ENCODE measurements at regions not wholly inside any gene's neighbourhood (a gene's known extent, or its start where the extent isn't known, plus 50 kb on each side); places are given as distances from the start of the nearest gene placed in this dataset.
"Not testable (repeated sequence)": the region's sequence is repeated elsewhere in the genome, so short reads cannot be mapped to it uniquely, and the experiment has no call there.

DNA sequence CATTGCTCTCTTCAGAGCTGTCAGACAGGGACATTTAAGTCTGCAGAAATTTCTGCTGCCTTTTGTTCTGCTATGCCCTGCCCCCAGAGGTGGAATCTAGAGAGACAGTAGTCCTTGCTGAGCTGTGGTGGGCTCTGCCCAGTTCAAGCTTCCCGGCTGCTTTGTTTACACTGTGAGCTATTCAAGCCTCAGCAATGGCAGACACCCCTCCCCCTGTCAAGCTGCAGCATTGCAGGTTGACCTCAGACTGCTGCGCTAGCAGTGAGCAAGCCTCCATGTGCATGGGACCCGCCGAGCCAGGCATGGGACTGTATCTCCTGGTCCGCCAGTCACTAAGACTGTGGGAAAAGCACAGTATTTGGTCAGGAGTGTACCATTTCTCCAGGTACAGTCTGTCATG lies 53.6 kb upstream of the MAPK10 start:
- not testable (repeated sequence) for ATAC-seq, DNase-seq

DNA sequence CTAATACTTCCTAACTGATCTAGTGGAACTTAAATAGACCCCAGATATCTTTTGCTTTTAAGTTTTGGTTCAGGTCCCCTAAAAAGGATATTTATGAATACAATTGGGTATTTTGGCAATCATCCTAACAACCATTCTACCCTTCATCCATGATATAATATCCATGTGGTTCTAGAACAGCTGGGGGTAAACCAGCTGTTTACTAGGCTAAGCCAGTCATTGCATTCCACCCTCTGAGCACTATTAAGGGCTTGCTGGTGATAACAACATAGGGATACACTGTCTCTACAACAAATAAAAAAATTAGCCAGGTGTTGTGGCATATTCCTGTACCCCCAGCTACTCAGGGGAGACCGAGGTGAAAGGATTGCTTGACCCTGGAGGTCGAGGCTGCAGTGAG lies 54.8 kb upstream of the MAPK10 start:
- no peak for ATAC-seq
- no peak for DNase-seq

DNA sequence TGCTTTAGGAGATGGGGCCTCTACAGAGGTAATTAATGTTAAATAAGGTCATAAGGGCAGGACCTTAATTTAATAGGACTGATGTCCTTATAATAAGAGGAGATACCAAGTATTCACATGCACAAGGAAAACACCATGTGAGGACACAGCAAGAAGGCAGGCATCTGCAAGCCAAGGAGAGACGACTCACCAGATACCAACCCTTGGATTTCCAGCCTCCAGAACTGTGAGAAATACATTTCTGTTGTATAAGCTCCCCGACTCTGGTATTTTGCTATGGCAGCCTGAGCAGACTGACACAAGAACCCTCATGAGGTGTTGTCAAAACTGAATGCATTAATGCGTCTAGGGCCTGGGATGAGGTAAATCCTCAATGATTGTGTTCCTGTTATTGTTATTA lies 56.2 kb upstream of the MAPK10 start:
- ATAC-seq (no peak), DNase-seq (no peak)

DNA sequence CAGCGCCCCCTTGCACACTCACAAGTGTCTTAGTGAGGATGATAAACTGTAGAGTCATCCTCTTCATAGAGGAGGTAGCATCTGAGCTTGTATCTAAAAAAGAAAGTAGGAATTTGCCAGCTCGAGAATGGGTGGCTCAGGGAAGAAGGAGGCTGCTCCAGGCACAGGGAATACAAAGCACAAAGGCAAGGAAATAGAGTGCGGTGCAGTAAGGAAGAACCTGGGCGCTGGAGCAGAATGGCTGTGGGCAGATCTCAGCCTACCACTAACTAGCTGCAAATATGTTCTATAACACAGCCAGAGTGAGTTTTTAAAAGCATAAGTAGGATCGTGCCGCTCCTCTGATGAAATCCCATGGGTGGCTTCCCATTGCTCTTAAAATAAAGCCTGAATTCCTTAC lies 61.6 kb upstream of the MAPK10 start:
- no peak for DNase-seq
- no peak for ATAC-seq

DNA sequence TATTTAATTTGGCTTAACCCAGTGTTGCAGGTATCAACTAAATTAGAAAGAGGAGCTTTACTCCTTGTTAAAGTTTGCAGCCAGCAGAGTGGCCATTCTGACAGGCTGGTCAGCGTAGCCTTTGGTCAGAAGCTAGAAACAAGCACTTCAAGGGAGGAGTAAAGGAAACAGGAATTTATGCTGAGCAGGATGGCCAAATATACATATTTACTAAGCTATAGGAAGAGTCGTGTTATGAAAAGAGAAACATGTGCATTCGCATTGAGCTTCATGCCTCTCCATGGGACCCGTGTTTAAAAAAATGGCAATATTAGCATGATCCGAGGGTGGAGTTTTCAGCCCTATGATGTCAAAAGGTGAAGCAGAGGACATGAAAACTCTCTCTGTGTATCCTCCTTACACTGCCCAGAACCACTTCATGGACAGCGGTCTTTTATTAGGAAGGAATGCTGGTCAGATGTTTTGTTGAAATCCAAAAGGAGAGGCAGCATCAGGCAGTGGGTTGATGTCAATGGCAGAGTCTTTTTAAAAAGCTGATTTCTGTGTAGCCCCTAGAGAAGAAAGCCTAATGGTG lies 71.8 kb upstream of the MAPK10 start:
- DNase-seq (no peak), ATAC-seq (no peak)

DNA sequence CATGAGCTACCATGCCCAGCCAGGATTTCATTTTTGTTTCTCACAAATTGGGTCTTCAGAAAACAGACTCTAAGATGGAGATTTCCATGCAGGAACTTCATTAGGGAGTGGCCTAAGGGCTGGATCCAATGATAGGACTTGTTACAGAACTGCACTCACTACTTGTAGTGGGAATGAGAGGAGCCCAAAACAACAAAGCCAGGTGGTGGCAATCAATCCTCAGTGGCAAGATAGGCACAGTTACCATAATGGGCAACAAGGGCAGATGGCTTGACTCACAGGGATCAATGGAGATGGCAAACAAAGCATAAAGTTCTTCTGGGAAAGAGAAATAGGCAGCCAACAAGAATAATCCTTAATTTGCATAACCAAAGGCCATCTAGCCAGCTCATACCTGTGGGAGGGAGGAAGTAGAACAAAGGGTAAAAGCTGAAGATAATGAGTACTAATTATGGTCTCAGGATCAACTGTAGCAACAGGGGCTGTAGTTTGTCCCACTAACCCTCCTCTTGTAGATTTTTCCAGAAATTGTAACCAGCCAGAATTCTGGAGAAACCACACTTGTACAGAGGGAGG lies 72.8 kb upstream of the MAPK10 start:
- ATAC-seq (no peak), DNase-seq (no peak)

DNA sequence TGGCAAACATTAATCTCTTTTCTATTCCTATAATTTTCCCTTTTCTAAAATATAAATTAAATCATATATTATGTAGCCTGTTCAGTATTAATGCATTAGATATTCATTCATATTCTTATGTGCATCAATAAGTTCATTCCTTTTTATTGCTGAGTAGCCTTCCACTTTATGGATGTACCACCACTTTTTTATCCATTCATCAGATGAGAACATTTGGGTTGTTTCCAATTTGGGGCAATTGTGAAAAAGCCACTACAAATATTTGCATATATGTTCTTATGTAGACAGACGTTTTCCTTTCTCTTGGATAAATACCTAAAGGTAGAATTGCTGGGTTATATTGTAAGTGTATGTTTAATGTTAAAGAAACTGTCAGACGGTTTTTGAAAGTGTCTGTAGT lies 79.4 kb upstream of the MAPK10 start:
- ATAC-seq (no peak), DNase-seq (no peak)

DNA sequence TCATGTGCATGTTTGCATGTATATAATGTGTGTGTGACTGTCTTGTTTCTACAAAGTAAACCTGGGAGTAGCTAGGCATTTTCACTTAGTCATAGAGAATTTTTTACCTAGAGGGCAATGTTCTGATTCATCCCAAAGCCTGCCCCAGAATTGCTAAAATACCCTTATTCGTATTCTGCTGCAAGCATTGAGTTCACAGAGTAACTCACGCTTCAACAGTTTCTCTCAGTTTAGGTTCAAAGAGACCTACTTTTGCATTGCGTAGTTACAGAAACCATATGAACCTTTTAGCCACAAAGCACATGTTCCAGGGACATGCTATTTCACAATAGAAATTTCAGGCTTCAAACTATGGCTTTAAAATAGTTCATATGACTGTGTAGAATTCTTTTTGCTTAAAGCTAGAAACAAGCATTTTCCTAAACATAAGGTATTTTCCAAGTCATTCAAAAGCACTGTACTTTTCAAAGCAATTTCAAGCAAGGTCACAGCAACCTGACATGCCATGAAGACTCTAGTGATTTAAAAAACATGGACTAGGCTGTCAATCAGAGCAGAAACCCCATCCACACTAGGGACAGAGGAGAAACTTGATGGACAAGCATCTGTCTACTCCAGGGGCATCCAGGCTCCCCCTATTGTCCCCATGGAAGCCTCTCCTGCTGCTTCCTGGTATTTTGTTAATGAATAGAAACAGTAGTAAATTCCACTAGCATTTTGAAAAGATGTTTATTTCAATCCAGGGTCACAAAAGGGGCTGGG lies 81.5 kb upstream of the MAPK10 start:
- DNase-seq (no peak), ATAC-seq (no peak)

DNA sequence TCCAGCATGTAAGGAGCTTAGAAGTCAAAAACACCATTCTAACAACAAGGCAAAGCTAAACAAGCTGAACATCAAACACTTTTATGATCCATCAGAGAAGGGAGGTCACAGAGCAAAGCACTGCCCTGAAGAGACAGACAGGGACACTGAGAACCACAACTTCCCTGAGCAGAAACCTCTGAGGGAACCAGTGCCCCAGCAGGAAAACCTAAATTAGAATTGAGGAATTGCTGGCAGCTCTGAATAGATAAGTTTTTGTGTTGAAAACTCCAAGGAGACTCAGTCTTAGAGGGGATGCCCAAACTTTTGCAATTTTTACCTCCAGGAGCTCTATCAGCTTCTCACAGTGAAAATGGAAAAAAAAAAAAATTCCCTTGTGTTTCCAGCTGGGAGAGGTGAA lies 83.0 kb upstream of the MAPK10 start:
- no peak for DNase-seq
- no peak for ATAC-seq

DNA sequence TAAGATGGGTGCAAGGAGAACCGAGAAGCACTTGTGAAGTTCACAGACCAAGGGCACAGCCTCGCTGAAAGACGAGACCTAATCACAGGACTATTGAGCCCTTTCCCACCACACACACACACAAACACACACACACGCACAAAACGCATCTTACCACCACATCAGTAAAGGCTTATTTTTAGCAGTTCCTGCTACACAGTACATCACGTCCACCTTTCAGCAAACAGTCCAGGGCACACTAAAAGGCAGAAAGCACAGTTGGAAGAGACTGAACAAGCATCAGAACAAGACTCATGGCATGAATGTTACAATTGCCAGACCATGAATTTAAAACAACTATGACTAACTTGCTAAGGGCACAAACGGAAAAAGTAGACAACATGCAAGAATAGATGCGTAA lies 83.6 kb upstream of the MAPK10 start:
- ATAC-seq (no peak), DNase-seq (no peak)

DNA sequence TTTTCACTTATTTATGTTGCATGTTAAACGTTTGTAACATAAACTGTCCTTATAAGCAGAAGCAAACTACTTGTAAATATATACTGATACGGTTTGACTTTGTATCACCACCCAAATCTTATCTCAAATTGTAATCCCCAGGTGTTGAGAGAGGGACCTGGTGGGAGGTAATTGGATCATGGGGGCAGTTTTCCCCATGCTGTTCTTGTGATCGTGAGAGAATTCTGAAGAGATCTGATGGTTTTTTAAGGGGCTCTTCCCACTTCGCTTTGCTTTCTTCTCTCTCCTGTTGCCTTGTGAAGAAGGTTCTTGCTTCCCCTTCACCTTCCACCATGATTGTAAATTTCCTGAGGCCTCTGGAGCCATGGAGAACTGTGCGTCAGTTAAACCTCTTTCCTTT lies 87.1 kb upstream of the MAPK10 start:
- ATAC-seq = no peak
- DNase-seq = no peak

DNA sequence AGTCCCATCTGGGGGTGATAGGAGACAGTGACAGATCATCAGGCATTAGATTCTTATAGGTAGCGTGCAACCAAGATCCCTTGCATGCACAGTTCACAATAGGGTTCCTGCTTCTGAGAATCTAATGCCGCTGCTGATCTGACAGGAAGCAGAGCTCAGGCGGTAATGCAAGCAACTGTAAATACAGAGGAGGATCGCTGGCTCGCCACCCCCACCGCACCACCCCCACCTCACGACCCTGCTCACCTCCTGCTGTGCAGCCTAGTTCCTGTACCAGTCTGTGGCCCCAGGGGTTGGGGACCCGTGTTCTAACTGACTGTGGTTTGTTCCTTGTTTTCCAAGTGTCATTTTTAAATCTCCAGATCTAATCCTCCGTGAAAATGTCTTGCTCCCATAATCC lies 89.0 kb upstream of the MAPK10 start:
- DNase-seq (no peak), ATAC-seq (no peak)

DNA sequence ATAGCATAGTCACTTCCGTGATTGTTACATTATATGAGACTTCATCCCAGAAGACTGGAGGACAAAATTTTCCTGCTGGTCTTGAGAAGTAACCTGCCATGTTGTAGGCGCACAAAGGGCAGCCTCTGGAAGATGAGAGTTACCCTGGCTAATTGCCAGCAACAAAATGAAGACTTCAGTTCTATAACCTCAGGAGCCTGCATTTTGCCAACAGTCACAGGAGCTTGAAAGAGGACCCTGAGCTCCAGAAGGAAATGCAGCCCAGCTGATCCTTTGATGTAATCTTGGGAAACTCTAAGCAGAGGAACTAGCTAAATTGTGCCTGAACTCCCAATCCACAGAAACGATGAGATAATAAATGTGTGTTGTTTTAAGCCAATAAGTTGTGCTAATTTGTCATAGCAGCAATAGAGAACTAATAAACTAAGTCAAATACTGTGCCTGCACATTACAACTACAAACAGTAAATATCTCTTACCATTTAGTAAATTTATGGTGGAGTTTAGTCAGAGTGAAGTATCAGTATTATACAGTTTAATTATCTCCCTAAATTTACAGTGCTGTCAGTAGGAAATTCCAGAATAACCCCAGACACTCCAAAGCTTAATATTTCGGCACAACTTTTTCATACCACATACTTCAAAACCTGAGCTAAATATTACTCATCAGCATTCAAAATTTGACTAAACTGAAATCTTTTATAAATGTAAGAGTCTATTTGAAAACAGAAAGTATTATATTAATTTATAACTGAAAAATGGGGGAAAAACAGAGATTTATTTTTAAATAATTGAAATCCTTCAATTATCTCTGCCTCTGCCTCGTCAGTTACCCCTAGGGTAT lies 90.1 kb upstream of the MAPK10 start:
- DNase-seq (no peak), ATAC-seq (no peak)

DNA sequence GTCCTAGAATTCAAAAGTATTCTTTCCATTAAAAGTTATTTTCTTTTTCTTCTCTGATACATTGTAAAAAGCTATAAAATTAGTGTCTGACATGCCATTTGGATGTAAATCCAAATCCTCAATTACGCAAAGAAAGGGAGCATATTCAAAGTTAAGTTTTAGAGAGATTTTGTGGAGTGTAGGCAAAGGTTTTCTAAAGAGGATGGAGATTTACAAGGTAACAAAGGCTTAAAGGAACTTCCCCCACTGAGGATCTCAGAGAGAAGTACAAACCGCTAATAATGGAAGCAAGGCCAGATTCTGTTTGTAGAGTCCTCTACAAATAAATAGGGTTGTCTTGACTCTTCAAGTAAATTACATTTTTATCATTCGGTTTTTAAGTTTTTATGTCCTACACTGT lies 91.0 kb upstream of the MAPK10 start:
- DNase-seq (no peak), ATAC-seq (no peak)

DNA sequence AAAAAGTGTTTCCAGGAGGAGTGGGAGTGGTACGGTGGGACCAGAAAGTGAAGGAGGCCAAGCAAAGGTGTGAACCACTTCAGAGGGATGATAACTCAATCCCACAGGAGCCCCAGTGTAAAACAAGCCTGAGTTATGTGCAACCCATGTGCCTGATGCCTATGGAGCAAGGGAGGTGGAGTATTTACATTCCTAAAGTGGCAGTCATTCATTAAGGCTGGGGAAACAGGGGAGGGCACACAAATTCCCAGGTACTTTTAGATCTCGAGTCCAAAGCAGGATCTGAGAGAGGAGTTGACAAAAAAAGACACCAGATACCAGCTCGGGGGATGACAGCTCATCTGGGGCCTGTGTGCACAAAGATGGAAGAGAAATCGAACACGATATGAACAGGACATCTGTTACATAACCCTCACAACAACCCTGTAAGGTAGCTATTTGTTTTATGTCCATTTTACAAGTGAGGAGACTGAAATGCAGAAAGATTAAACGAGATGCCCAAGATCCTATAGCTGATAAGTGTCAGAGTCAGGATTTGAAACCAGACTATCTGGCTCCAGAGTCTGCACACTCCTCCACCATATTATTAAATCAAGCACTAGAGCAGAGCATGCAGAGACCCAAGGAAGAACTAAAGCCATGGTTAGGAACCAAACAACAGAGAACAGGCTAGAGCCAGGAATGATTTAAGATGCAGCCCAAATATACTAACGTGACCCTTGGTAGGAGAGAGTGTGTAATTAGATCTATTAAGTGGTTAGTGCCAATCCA lies 91.9 kb upstream of the MAPK10 start:
- no peak for ATAC-seq

DNA sequence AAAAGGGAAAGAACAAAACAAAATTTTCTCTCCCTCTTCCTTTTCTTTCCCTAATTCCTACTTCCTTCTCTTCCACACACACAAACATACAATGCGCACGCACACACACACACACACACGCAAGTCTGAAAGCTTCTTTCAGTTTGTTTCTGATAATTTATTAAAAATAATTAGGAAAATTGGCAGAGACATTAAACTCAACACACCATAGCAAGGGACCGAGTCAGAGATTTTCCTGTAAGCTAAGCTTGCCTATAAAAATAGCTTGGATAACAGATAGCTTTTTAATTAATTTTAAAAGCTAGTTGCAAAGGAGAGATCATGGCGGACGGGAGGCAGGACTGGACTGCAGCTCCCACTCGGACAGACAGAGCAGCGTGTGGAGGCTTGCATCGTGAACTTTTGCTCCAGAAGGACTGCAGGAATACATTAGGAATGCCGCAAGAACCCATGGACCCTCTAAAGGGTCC lies 92.6 kb upstream of the MAPK10 start:
- DNase-seq = no peak
- no peak for ATAC-seq

More for the DNA sequence above, 91.9 kb upstream of the MAPK10 start:
- no peak for DNase-seq

DNA sequence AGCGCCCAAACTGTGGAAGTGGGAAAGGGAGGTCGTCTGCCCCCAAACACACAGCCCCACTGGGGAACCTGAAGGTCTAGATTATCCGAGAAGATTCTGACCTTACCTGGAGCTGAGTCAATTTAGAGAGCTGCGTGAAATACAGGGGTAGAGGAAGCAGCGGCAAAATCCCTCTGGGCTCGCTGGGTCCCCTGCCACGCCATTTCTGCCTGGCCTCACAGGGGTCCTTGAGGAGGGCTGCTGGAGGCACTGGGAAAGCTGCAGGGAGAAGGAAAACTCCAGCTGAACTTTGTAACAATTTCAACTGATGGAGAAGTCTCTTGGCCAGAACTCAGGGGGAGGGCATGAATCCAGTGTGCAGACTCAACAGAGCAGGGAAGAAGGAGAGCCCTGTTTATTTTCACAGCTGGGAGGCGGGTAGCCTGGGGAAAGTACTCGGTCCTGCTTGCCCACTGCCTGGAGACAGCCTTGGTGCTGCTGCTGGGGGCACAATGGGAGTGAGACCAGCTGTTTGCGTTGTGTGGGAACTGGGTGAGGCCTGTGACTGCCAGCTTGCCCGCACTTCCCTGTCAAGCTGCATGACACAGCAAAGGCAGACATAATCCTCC lies 93.2 kb upstream of the MAPK10 start:
- ATAC-seq = no peak
- no peak for DNase-seq

DNA sequence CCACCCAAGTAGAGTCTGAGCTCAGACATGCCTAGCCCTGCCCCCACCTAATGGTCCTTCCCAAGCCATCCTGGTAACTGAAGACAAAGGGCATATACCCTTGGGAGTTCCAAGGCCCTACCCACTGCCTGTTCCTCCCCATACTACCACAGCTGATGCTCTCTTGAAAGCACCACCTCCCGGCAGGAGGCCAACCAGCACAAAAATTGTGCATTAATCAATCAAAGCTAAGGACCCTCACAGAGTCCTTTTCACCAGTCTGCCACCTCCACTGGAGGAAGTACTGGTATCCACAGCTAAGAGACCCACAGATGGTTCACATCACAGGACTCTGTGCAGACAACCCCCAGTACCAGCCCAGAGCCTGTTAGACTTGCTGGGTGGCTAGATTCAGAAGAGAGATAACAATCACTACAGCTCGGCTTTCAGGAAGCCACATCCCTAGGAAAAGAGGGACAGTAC lies 93.8 kb upstream of the MAPK10 start:
- DNase-seq, ATAC-seq: not testable (repeated sequence)

DNA sequence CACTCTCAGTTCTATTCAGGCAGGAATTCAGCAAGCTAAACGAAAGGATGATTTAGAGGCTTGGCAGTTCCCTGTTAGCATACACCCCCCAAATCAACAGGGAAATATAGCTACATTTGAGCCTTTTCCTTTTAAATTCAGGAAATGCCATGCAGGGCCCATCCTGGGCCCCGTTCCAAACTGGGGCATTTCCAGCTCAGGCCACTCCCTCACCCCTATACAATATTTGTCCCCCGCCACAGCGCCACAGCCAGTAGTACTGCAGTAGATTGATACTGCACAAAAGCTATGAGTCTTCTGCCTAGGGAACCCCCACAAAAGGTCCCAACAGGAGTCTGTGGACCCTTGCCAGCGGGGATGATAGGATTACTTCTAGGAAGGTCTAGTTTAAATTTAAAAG lies 102.0 kb upstream of the MAPK10 start:
- ATAC-seq (no peak), DNase-seq (no peak)

DNA sequence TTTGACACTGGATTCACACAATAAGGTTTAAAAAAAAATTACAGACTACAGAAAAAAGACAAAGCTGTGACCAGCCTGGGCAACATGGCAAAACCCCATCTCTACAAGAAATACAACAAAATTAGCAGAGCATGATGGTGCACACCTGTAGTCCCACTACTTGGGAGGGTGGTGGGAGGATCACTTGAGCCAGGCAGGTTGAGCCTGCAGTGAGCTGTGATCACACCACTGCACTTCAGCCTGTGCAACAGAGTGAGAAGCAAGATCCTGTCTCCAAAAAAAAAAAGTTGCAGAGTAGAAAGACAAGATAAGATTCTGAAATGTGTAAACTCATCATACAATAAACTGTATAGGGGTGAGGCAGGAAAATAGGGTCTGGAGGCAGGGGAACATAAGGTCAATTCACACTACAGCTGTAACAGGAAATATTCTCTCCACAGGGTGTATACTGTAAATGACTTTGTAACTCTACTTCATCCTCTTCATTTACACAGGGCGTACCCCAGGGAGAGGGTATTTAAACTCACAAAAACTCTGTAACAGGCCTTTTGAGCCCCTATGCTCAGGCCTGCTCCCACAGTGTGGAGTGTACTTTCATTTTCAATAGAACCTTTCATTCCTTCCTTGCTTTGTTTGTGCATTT lies 112.6 kb upstream of the MAPK10 start:
- no peak for DNase-seq
- no peak for ATAC-seq

DNA sequence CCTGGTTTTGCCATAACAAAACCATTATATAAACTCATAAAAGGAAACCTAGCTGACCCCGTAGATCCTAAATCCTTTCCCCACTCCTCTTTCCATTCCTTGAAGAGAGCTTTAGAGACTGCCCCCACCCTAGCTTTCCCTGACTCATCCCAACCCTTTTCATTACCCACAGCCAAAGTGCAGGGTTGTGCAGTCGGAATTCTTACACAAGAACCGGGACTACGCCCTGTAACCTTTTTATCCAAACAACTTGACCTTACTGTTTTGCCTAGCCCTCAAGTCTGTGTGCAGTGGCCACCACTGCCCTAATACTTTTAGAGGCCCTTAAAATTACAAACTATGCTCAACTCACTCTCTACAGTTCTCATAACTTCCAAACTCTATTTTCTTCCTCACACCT lies 116.0 kb upstream of the PTPN13 start:
- ATAC-seq, DNase-seq: not testable (repeated sequence)
